ENCODE measurements at regions not wholly inside any gene's neighbourhood (a gene's known extent, or its start where the extent isn't known, plus 50 kb on each side); places are given as distances from the start of the nearest gene placed in this dataset.
"Not testable (repeated sequence)": the region's sequence is repeated elsewhere in the genome, so short reads cannot be mapped to it uniquely, and the experiment has no call there.

DNA sequence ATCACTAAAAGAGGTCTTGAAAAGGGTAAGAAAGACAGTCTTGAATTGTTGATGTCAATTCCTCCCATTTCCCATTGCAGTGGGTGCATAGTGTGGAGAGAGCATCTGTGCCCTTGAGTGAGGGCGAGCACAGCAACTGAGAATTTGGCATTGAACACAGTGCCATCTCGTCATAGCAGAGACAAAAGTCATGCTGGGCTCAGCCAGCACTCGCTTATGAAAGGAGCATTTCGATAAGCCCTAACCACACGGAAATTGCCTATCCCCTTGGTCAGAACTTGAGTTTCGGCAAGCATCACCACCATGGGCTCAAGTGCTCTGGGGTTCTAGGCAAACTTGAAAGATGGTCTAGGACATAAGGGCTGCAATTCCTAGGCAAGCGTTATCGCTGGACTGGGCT, 712.8 kb upstream of the CDH10 start:
- DNase-seq (ENCODE audit: insufficient read length, low spot score) (no peak), FAIRE-seq (peak; percentile 38)
- no peak for TF ChIP-seq POLR2A (IDR thresholded peaks at IDR 0.05; ENCODE audit: low read depth, low read length)

DNA sequence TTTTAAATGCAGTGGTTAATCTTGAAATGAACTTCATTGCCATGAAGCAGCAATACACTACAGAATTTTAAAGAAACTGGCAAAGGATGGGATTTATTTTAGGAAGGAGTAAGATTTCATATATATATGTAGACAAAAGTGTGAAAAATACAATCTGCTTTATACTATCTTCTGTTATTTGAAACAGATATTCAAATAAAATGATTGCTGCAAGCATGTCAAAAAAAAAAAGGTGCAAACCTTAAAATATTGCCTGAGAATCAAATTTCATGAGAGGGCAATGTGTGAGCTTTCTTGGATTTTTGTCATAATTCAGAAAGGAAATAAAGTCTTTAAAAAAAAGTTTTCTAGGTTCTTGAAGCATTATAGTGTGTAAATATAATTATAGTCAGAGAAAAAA, 705.0 kb upstream of the CDH10 start:
- FAIRE-seq, result no peak
- TF ChIP-seq POLR2A (IDR thresholded peaks at IDR 0.05; ENCODE audit: low read depth, low read length), result no peak
- DNase-seq (ENCODE audit: insufficient read length, low spot score), result no peak

DNA sequence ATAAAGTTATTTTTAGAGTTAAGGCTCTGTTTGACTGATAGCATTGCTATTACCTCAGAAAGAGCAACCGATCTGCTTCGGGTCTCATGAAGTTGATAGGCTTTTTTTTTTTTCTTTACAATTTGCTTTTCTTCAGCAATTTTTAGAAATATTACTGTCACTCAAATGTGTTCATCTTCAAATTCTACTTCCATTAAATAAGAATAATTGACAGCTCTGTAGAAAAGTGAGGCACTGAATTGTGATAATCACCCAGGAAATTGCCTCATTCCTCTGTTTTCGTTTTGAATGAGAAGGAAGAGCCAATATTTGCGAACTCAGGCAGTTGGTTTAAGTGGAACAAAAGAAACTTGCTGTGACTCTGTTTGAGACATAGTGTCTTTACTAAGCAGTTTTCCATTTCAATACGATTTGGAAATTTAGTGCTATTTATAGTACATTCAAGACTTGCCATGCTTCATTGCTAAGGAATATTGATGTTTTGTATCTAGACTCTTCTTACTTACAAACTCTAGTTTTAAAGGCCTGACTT, 700.5 kb upstream of the CDH10 start:
- DNase-seq (ENCODE audit: insufficient read length, low spot score) (no peak), FAIRE-seq (no peak)
- no peak for TF ChIP-seq POLR2A (IDR thresholded peaks at IDR 0.05; ENCODE audit: low read depth, low read length)

- DNase-seq (ENCODE audit: insufficient read length, low spot score) (no peak), FAIRE-seq (no peak)
- no peak for TF ChIP-seq POLR2A (IDR thresholded peaks at IDR 0.05; ENCODE audit: low read depth, low read length)
Observed at GRCh38 chr5:25339541-25339940, 694.8 kb upstream of the CDH10 start.

GRCh38 chr5:25334350-25334749, 689.6 kb upstream of the CDH10 start:
- no peak for DNase-seq (ENCODE audit: insufficient read length, low spot score)
- no peak for TF ChIP-seq POLR2A (IDR thresholded peaks at IDR 0.05; ENCODE audit: low read depth, low read length)
- no peak for FAIRE-seq

DNA sequence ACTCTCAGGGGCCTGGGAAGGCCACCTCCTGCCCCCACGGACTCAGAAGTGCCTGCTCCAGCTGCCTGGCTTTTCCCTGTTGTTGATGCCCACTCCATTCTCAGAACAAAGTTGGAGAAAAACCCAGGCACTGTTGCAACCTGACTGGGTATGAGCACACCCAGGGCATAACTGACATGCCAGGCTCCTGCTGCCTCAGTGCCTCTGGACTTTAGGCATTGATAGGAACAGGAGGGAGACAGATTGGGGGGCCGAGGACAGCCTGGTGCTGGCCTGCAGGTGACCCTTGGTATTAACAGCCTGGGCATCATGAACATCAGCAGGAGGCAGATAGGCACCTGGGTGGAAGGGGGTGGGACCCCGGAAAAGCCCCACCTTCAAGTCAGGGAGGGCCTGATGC, 685.9 kb upstream of the CDH10 start:
- DNase-seq (ENCODE audit: insufficient read length, low spot score), result no peak
- no peak for FAIRE-seq
- TF ChIP-seq POLR2A (IDR thresholded peaks at IDR 0.05; ENCODE audit: low read depth, low read length), result no peak

GRCh38 chr5:25327172-25327571, 682.4 kb upstream of the CDH10 start:
- no peak for TF ChIP-seq POLR2A (IDR thresholded peaks at IDR 0.05; ENCODE audit: low read depth, low read length)
- FAIRE-seq (no peak), DNase-seq (ENCODE audit: insufficient read length, low spot score) (no peak)

GRCh38 chr5:25301836-25302235, 657.1 kb upstream of the CDH10 start:
- DNase-seq (ENCODE audit: insufficient read length, low spot score) (no peak), FAIRE-seq (peak; percentile 6)
- no peak for TF ChIP-seq POLR2A (IDR thresholded peaks at IDR 0.05; ENCODE audit: low read depth, low read length)

DNA sequence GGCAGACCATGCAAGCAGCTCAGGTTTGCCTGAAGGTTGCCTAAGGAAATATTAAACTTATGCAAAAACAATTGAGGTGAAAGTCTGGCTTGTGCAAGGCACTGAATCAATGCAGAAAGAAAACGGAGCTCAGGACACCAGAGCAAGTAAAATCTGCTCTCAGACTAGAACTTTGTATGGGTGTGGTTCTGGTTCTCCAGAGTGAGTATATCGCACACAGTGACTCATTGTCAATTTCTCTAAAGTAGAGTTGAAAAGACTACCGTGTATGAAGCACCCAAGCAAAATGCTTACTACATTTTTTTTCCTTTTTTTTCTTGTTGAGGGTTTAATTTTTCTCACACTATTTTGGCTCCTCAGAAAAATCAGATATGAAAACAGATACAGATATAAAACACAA, 650.3 kb upstream of the CDH10 start:
- FAIRE-seq (peak; percentile 94), DNase-seq (ENCODE audit: insufficient read length, low spot score) (peak; percentile 3)
- no peak for TF ChIP-seq POLR2A (IDR thresholded peaks at IDR 0.05; ENCODE audit: low read depth, low read length)

GRCh38 chr5:25289766-25290165, 645.0 kb upstream of the CDH10 start:
- not testable (repeated sequence) for DNase-seq (ENCODE audit: insufficient read length, low spot score); FAIRE-seq

DNA sequence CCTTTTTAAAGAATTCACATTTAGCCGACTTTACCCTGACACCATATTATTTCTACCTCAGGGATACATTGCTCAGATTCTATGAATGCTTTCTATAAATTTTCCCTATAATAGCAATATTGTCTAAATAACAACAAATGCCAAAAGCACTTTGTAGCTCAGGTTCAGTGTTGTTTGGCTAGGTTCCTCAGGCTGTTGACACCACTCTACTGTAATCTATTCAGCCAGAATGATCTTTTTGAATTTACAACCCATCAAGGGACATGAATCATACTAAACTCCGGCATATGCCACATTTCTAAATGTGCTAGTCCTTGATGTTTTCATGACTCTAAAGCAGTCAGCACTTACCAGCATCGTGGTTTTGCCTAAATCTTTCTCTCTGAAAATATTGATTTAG, 641.5 kb upstream of the CDH10 start:
- no peak for DNase-seq (ENCODE audit: insufficient read length, low spot score)
- no peak for FAIRE-seq
- TF ChIP-seq POLR2A (IDR thresholded peaks at IDR 0.05; ENCODE audit: low read depth, low read length), result no peak

DNA sequence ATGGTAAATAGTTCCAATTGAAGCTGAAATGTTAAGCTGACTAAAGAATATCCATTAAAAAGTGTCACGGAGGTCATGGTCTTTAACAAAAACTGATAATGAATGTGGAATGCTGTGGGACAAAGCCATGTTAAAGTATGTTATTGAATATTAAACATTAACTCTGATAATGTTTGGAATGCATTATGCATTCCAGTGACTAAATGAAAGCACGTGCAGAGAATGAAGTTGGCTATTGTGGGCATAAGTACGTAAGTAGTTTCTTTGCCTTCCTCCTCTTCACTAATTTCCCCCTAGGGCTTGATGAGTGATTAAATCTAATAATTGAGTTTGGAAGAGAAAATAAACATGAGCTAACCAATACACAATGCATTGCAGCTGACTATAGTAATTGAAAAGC, 640.4 kb upstream of the CDH10 start:
- no peak for TF ChIP-seq POLR2A (IDR thresholded peaks at IDR 0.05; ENCODE audit: low read depth, low read length)
- DNase-seq (ENCODE audit: insufficient read length, low spot score) (no peak), FAIRE-seq (no peak)

GRCh38 chr5:25263507-25263906, 618.7 kb upstream of the CDH10 start:
- not testable (repeated sequence) for FAIRE-seq; DNase-seq (ENCODE audit: insufficient read length, low spot score)

- TF ChIP-seq POLR2A (IDR thresholded peaks at IDR 0.05; ENCODE audit: low read depth, low read length), result no peak
- DNase-seq (ENCODE audit: insufficient read length, low spot score), result no peak
- FAIRE-seq, result no peak
Observed at GRCh38 chr5:25262221-25262620, 617.4 kb upstream of the CDH10 start.

- DNase-seq (ENCODE audit: insufficient read length, low spot score) (no peak), FAIRE-seq (no peak)
Observed at GRCh38 chr5:25255128-25255527, 610.4 kb upstream of the CDH10 start.

GRCh38 chr5:25241981-25242380, 597.2 kb upstream of the CDH10 start:
- DNase-seq (ENCODE audit: insufficient read length, low spot score) (no peak), FAIRE-seq (peak; percentile 43)
- TF ChIP-seq POLR2A (IDR thresholded peaks at IDR 0.05; ENCODE audit: low read depth, low read length), result no peak

More at GRCh38 chr5:25255128-25255527, 610.4 kb upstream of the CDH10 start:
- no peak for TF ChIP-seq POLR2A (IDR thresholded peaks at IDR 0.05; ENCODE audit: low read depth, low read length)

DNA sequence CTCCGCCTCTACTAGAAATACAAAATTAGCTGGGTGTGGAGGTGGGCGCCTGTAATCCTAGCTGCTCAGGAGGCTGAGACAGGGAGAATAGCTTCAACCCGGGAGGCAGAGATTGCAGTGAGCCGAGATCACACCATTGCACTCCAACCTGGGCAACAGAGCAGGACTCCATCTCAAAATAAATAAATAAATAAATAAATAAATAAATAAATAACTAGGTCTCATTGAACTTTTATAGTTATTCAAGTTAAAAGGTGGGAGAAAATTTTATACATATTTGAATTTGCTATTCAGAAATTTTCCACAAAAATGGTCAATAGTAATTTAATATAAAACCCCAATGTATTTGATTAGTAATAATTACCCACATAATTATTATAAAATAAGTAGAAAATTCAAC, 593.9 kb upstream of the CDH10 start:
- not testable (repeated sequence) for DNase-seq (ENCODE audit: insufficient read length, low spot score); FAIRE-seq
